NCI-H1105 (cell line): ENCODE measurements at regions not wholly inside any gene's neighbourhood (a gene's known extent, or its start where the extent isn't known, plus 50 kb on each side); places are given as distances from the start of the nearest gene placed in this dataset.
"Not testable (repeated sequence)": the region's sequence is repeated elsewhere in the genome, so short reads cannot be mapped to it uniquely, and the experiment has no call there.

ENCODE experiments used
- DNase-seq: peaks from one replicate; lab custom pipeline; 2025; lab: John Stamatoyannopoulos, UW

- not testable (repeated sequence) for DNase-seq
These were observed 79.2 kb downstream of the PXDC1 start for GRCh38 chr6:3672339-3672738.

GRCh38 chr6:3671382-3671781 lies 80.1 kb downstream of the PXDC1 start:
- no peak for DNase-seq

- no peak for DNase-seq
These were observed 81.2 kb downstream of the PXDC1 start for GRCh38 chr6:3670356-3670755.

- DNase-seq = no peak
These were observed 81.6 kb downstream of the PXDC1 start for GRCh38 chr6:3669916-3670315.

- DNase-seq = no peak
These were observed 85.9 kb downstream of the PXDC1 start for GRCh38 chr6:3665608-3666007.

- no peak for DNase-seq
These were observed 86.9 kb downstream of the PXDC1 start for GRCh38 chr6:3664625-3665041.

- DNase-seq = no peak
These were observed 87.7 kb downstream of the PXDC1 start for GRCh38 chr6:3663811-3664210.

- DNase-seq = no peak
These were observed 88.4 kb downstream of the PXDC1 start for GRCh38 chr6:3663081-3663480.

GRCh38 chr6:3661390-3661789 lies 90.1 kb downstream of the PXDC1 start:
- DNase-seq = no peak

GRCh38 chr6:3660473-3660872 lies 91.0 kb downstream of the PXDC1 start:
- DNase-seq = no peak

GRCh38 chr6:3659748-3660147 lies 91.8 kb downstream of the PXDC1 start:
- no peak for DNase-seq

- no peak for DNase-seq
These were observed 95.4 kb downstream of the PXDC1 start for GRCh38 chr6:3656076-3656475.

GRCh38 chr6:3654898-3655297 lies 96.6 kb downstream of the PXDC1 start:
- no peak for DNase-seq

- DNase-seq = no peak
These were observed 97.1 kb downstream of the PXDC1 start for GRCh38 chr6:3654436-3654835.

- no peak for DNase-seq
These were observed 97.9 kb downstream of the PXDC1 start for GRCh38 chr6:3653528-3654070.

GRCh38 chr6:3651698-3652229 lies 99.7 kb downstream of the PXDC1 start:
- no peak for DNase-seq

- no peak for DNase-seq
These were observed 100.4 kb downstream of the PXDC1 start for GRCh38 chr6:3650959-3651697.

GRCh38 chr6:3650076-3650958 lies 101.2 kb downstream of the PXDC1 start:
- DNase-seq = no peak

GRCh38 chr6:3648724-3649123 lies 102.8 kb downstream of the PXDC1 start:
- DNase-seq = no peak

- no peak for DNase-seq
These were observed 104.7 kb downstream of the PXDC1 start for GRCh38 chr6:3646616-3647362.

- DNase-seq = no peak
These were observed 106.8 kb downstream of the PXDC1 start for GRCh38 chr6:3644739-3645012.
